Suppressor macrophage treated with lipopolysaccharide for 1 hour (primary cell): ENCODE measurements at regions not wholly inside any gene's neighbourhood (a gene's known extent, or its start where the extent isn't known, plus 50 kb on each side); places are given as distances from the start of the nearest gene placed in this dataset.
"Not testable (repeated sequence)": the region's sequence is repeated elsewhere in the genome, so short reads cannot be mapped to it uniquely, and the experiment has no call there.

ENCODE experiments used
- DNase-seq, 3 donors: peaks; one replicate each; pipeline ENCODE4 v3.0.0-alpha.2; 2020 to 2022

GRCh38 chr1:185681034-185681633 lies 53.1 kb upstream of the HMCN1 start:
- DNase-seq, result peak; percentile 73 to 83 (median 73)

DNA sequence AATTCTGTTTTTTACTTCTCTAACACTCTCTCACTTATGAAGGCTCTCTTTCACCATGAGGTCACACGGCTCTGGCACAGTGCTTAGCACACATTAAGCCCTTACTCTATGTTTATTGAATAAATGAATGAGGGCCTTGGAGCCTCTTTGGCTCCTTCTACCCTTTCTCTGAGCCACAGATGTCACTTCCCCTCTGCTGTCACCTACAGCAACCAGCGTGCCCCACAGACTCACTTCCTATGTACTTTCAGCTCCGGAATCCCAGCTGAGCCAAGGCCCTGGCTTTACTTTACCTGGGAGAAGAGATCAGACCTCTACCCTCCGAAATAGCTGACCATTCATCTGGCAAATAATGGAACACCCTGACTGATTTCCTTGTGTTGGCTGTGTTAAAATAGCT lies 53.7 kb upstream of the HMCN1 start:
- peak; percentile 29 to 40 (median 38) for DNase-seq

DNA sequence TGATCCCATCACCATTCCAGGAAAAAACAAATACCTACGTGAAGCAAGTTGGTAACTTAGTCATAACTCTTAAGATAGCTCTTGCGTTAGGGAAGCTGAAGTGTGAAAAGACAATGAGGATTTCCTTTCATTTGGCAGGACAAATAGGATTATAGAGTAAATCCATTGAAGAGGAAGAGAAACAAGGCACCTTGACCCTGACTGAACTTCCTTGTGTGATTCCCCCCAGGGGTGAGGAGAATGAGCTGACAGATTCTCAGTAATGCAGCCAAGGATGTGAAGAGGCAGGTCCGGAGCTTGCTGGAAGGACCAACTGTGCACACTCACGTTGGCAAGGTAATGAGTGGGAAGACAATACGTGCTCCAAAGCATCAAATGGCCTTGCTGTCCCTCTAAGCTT lies 55.0 kb upstream of the HMCN1 start:
- DNase-seq, result peak; percentile 18 to 60 (median 26)

DNA sequence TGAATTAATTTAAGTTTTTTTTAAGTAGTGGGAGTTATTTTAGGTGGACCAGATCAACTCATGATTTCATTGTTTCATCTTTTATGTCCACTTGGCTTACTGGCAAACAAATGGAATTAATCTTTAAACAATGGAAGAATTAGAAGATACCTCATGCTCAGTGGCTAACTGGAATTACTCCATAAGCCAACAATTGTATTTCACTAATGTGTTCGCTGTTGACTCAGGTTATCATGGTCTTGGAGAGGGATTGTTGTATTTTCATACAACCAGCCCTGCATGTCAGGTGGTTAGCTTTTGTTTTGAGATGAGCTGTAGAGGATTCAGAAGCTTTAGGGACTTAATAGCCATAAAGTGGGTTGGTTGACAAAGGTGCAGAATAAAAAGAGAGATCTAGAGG lies 57.2 kb upstream of the HMCN1 start:
- no peak for DNase-seq

GRCh38 chr1:185674201-185674600 lies 60.0 kb upstream of the HMCN1 start:
- peak; percentile 18 to 48 (median 45) for DNase-seq

- DNase-seq, result peak; percentile 22 to 46 (median 46)
These were observed 61.4 kb upstream of the HMCN1 start for GRCh38 chr1:185672719-185673360.

GRCh38 chr1:185670187-185670627 lies 64.0 kb upstream of the HMCN1 start:
- DNase-seq, result peak; percentile 43 to 49 (median 47)

- DNase-seq, result no peak
These were observed 66.2 kb upstream of the HMCN1 start for GRCh38 chr1:185668013-185668412.

GRCh38 chr1:185666582-185666981 lies 67.6 kb upstream of the HMCN1 start:
- no peak for DNase-seq

DNA sequence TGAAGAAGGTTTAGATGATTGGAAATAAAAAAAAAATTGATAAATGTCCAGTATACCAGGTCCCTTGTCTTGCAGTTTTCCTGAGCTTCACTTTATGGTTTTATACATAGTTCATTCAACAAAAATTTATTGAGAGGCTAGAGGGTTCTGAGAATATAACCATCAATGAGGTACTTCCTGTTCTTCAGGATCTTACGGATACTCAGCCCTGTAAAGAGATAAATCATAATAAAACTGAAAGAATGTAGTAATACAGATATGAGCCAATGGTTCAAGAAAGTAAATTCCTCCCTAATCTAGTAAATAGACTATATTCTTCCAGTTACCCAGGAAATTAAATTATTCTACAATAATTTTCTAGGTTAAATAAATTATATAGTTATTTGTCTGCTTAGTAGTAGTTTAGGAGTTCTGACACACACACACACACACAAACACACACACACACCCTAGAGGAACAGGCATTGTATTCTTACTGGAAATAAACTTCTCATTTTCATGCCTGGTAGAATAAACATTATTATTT lies 70.4 kb upstream of the HMCN1 start:
- no peak for DNase-seq

DNA sequence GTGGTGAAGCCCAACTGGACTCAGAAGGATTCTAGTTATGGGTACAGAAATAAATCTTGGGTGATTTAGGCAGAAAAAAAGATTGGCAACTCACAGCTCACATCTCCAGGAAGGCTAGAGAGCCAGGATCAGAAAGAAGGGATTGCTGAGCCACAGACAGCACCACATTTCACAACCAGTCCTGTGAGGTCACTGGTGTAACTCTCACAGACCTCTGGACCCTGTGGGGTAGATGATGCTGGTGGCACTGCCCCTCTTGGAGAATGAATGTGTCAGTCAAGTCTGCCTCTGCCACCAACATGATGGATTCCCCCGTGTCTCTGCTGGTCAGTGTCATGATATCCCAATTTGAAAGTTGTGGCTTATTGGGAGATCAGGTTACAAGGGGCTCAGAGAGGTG lies 70.9 kb upstream of the HMCN1 start:
- no peak for DNase-seq

DNA sequence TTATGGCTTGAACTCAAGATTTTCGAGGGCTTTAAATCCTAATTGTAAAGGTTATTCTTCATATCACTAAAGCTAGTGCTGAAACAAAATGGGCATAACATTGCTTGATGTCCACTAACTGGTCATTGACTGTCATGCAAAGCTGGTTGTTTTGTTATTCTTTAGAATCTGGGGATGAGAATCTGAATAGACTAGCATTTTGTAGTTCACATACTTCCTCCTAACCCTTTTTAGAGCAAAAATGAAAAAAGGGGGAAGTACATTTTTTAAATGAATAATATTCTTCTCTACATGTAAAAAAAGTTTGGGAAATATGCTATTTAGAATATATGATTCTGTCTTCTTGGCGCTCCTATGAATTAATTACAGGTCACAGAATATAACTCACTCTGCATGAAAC lies 72.2 kb upstream of the HMCN1 start:
- peak in 2 of 3 donors; percentile 38 to 41 for DNase-seq

- DNase-seq, result no peak
These were observed 77.5 kb upstream of the HMCN1 start for GRCh38 chr1:185656663-185657062.

DNA sequence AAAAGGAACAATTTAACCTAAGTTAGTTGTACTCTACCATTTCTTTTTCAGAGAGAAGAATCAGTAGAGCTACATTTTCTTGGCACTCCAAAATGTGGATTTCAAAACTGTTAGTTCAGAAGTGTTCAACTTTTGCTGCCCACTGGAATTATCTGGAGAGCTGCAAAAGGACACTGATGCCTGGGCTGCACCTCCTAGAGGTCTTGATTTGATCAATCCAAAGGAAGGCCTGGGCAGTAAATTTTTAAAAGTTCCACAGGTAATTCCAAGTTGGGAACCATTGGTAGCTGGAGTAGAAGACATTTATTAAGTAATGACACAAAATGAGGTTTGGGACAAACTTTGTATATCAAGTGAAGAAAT lies 79.3 kb upstream of the HMCN1 start:
- no peak for DNase-seq

DNA sequence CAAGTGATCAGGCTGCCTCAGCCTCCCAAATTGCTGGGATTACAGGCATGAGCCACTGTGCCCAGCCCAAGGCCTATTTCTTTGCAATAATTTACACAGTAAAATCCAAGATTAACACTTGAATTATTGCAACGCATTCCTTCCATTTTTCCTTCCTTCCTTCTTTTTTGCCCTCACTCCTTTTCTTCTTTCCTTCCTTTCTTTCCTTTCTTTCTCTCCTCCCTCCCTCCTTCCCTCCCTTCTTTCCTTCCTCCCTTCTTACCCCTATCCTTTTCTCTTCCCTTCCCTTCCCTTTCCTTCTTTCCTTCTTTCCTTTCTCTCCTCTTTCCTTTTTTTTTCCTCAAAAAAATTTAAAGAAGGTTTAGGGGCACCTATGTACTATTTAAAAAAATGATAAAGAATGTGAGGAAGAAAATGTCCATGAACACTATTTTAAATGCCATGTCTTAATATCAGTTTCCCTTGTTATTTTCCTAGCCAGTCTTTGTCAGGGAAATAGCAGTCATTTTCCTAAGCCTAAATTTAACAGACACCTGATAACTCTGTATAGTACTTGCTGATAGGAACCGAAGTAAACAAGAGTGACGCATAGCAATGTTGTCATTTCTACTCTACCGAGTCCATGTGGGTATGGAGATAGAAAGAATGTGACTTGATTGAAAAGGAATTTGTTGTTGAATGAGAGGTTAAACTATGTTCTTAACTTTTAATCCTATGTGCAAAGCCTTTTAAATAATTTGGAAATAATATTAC lies 79.8 kb upstream of the HMCN1 start:
- no peak for DNase-seq

GRCh38 chr1:185653615-185654014 lies 80.6 kb upstream of the HMCN1 start:
- no peak for DNase-seq

- DNase-seq, result peak; percentile 33 to 48 (median 39)
These were observed 81.8 kb upstream of the HMCN1 start for GRCh38 chr1:185652348-185652747.

DNA sequence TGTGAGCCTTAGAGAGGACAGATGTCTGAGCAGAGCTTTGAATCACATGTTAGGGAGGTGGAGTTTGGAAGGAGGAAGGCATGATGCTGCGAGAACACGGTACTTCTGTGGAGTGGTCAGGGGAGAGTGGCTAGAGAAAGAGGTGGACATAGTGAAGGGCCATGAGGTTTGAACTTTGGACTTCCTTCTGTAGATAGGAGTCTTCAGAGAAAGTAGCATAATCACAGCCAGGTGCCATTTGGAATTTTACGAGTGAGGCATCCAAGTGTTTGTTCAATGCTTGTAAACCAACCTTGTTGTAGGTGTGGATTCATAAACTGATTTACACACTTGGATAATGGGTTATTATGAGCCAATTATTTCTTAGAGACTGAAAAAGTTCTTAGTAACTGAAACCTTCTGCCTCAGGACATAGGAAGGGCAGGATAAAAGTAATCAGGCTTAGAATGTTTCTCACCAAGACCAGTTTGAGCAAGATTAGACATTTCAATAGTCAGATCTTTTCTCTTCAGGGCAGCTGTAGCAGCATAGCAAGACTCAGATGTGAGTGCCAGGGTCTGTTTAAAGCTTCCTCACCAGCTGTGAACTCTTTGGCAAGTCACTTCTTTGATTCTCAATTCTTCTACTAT lies 83.5 kb upstream of the HMCN1 start:
- no peak for DNase-seq

DNA sequence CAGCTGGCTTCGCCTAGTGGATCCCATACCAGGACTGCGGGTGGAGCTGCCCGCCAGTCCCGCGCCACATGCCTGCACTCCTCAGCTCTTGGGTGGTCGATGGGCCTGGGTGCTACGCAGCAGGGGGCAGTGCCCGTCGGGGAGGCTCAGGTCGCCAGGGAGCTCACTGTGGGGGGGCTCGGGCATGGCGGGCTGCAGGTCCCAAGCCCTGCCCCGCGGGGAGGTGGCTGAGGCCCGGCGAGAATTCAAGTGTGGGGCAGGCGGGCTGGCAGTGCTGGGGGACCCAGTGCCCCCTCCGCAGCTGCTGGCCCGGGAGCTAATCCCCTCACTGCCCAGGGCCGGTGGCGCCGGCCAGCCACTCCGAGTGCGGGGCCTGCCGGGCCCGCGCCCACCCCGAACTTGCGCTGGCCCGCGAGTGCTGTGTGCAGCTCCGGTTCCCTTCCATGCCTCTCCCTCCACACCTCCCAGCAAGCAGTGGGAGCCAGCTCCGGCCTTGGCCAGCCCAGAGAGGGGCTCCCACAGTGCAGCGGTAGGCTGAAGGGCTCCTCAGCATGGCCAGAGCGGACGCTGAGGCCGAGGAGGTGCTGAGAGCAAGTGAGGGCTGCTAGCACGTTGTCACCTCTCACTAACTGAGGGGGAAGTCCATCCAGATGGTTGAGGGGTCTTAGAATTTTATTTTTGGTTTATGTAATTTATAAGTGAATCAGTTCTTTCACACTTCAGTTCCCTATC lies 85.2 kb upstream of the HMCN1 start:
- DNase-seq, result no peak

DNA sequence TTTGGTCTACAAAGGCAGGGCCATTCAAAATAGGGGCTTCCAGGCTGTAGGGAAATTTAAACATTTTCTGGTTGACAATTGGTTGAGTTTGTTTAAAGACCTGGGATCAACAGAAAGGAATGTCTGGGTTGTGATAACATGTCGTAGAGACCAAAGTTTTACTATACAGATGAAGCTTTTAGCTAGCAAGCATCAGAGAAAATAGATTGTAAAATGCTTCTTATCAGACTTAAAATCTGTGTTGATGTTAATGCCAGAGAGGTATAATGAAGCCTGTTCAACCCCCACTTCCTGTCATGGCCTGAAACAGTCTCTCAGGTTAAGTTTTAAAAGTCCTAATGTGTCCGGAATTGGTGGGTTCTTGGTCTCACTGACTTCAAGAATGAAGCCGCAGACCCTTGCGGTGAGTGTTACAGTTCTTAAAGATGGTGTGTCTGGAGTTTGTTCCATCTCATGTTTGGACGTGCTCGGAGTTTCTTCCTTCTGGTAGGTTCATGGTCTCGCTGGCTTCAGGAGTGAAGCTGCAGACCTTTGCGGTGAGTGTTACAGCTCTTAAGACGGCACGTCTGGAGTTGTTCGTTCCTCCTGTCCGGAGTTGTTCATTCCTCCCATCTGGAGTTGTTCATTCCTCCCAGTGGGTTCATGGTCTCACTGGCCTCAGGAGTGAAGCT lies 86.5 kb upstream of the HMCN1 start:
- not testable (repeated sequence) for DNase-seq

DNA sequence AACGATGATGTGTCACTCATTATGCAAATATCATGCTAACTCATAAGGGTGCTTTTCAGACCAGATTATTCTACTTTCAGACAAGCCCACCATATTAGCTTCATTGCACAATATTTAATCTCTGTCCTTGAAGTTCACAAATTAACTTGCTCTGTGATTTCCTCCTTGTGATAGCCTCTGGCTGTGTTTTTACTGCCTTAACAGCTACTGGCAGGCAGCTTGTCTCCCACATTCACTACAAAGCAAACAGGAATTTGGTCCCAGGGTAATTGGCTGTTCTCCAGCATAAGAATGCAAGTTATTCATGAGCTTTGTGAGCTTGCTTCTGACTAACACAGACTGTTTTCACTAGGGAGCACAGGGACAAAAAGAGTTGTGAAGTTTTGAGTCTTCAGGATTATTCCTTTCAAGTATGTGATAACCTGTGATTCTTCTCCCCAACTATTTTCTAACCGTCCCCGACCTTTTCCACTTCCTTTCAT lies 87.9 kb upstream of the HMCN1 start:
- peak in 1 of 3 donors; percentile 25 for DNase-seq

- DNase-seq, result no peak
These were observed 88.5 kb upstream of the HMCN1 start for GRCh38 chr1:185645686-185646085.
